AG10803 (cell line): ENCODE measurements at regions not wholly inside any gene's neighbourhood (a gene's known extent, or its start where the extent isn't known, plus 50 kb on each side); places are given as distances from the start of the nearest gene placed in this dataset.

ENCODE experiments used
- DNase-seq: peaks from one replicate; pipeline ENCODE4 v3.0.0; 2010; ENCODE audit warnings: low read depth
- H3K4me3 ChIP-seq: 2 replicates; pipeline ENCODE4 v1.5.1; 2011; ENCODE audit warnings: mild to moderate bottlenecking, low read length, control low read depth
- TF ChIP-seq, protein P1 (sequence below): conservative IDR thresholded peaks from 2 replicates; pipeline ENCODE4 v1.5.1; 2011; ENCODE audit warnings: mild to moderate bottlenecking, low read length, control low read depth, inconsistent platforms

DNA sequence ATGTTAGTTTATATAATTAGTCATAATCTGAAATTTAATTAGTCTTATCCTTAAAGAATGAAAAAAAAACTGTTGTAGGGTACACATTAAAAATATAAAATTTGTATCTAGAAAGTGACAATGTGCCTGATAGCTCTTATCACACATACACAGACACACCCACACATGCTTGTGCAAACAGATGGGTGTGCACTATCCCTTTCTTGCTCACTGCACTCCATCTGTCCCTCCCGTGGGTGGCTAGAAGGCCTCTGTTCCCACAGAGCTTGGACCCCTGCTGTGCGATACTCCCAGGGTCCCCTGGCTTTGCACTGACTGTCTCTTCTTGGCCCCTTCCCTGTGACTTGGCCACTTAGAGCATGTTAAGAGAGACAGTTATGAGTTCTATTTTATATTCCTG is 123.9 kb upstream of the ACKR3 start:
- H3K4me3 ChIP-seq, result no peak overlapping the region
- DNase-seq, result no peak
- TF ChIP-seq, protein P1, sequence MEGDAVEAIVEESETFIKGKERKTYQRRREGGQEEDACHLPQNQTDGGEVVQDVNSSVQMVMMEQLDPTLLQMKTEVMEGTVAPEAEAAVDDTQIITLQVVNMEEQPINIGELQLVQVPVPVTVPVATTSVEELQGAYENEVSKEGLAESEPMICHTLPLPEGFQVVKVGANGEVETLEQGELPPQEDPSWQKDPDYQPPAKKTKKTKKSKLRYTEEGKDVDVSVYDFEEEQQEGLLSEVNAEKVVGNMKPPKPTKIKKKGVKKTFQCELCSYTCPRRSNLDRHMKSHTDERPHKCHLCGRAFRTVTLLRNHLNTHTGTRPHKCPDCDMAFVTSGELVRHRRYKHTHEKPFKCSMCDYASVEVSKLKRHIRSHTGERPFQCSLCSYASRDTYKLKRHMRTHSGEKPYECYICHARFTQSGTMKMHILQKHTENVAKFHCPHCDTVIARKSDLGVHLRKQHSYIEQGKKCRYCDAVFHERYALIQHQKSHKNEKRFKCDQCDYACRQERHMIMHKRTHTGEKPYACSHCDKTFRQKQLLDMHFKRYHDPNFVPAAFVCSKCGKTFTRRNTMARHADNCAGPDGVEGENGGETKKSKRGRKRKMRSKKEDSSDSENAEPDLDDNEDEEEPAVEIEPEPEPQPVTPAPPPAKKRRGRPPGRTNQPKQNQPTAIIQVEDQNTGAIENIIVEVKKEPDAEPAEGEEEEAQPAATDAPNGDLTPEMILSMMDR, result no peak

DNA sequence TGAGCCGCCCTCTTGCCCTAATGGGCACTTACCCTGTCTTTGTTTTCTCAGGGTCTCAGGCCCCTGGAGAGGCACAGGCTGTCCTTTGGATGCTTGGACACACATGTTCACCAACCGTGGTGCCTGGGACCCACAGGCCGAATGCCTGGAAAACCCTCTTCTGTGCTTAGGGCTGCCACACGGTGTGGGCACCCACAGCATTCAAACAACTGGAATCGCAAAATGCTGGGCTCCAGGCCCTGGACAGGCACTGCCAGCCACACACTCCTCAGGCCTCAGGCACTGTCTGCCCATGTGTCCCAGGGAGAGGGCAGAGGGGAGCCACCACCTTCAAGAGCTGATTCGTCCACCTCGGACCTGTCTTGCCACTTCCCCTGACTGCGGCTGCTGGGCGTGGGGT is 123.1 kb upstream of the ACKR3 start:
- DNase-seq, result no peak
- H3K4me3 ChIP-seq, result no peak overlapping the region
- TF ChIP-seq, protein P1, result no peak

DNA sequence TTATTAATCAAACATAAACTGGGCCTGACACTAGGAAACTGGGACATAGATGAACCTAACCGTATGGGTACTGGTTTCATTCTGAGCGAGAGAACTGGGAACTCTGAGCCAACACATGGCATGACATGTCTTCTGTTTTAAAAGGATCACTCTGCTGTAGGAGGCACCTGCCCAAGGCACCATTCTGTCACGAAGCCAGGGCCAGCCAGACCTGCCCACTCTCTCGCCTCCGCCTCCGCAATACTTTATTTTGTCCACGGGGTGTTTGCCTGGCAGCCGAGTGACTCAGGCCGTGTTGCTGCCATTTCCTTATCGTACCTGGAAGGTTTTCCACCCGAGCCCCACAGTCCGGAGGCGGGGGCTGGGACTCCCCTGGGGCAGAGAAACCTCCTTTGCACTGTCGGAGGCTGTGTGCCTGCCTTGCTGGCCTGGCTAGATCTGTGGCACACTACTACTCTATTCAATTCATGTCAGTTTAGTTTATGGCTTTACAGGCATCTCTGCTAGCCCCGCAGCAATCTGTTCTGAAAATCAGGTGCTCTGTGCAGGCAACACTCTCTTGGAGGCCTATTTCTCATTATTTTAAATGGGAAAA is 120.4 kb upstream of the ACKR3 start:
- no peak for DNase-seq
- H3K4me3 ChIP-seq, result no peak overlapping the region
- TF ChIP-seq, protein P1, result no peak

DNA sequence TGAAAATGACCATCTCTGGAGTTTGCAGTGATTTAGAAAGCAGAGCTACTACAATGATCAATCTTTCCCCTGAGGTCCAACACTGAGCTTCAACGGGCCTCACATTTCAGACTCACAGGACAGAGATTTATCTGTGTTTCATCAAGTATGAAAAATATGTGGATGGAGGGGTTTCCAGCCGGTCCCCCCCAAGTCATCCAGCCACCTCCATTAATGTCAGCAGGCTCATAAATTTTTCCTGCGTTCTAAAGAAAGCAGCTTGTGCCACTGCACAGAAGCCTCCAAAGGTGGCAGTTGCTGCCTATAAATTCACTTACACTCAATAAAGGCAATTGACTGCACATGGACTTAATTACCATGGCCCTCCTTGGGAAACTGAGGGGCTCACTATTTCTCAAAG is 117.4 kb upstream of the ACKR3 start:
- H3K4me3 ChIP-seq, result no peak overlapping the region
- DNase-seq, result no peak
- TF ChIP-seq, protein P1, result no peak

DNA sequence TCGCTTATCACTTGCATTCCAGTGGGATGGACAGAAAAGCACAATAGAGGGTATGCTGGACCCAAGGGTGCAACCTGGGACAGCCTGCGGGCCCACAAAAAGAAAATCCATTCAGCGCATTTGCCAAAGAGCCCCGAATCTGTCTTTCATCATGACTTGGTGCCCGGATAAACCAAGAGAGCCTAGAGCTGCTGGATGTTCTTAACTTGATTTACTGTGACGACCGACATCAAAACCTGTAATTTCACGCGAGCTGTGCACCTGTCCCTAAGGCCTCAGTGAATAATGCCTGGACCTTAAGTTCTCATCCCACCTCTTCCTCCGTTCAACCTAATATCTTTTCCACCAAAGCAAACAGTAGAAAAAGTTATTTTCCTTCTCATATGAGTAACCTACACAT is 115.5 kb upstream of the ACKR3 start:
- TF ChIP-seq, protein P1, result no peak
- H3K4me3 ChIP-seq, result no peak overlapping the region
- DNase-seq, result no peak

DNA sequence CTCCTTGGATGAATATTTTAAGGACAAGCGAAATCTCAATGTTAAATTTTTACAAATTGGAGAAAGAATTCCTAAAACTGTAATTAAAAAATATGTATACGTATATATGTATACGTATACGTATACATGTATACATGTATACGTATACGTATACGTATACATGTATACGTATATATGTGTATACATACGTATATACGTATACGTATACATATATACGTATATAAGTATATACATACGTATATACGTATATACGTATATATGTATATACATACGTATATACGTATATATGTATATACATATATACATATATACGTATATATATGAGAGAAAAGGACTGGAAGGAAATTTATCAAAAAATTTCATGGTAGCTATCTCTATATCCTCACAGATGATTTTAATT is 110.2 kb upstream of the ACKR3 start:
- TF ChIP-seq, protein P1, result no peak
- no peak for DNase-seq
- H3K4me3 ChIP-seq, result no peak overlapping the region

DNA sequence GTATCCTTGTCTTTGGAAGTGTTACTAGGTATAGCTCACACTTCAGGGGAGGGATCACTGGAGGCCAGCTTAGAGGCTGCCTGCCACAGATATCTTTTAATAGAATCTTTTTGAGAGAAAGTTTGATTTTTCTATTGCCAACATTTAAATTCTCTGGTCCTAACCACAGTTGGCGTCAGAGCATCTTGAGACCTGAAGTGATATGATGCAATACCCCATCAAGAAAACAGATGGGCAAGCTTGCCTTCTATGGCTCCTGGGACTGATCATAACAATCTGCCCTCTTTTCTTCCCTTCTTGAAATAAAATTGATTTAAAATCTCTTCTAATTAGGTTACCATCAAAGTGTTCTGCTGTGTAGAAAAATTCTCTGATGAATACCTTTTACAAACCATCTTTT is 105.5 kb upstream of the ACKR3 start:
- DNase-seq, result peak; percentile 51
- TF ChIP-seq, protein P1, result no peak
- no peak overlapping the region for H3K4me3 ChIP-seq
